DMS153 treated with DMSO at 0.1 percent for 48 hours (cell line): ENCODE measurements at regions not wholly inside any gene's neighbourhood (a gene's known extent, or its start where the extent isn't known, plus 50 kb on each side); places are given as distances from the start of the nearest gene placed in this dataset.

ENCODE experiments used
- DNase-seq: peaks from one replicate; lab custom pipeline; 2025; ENCODE audit not compliant: unreplicated experiment; lab: John Stamatoyannopoulos, UW

GRCh38 chr10:110396284-110396651 is 91.5 kb upstream of the SMNDC1 start:
- DNase-seq = no peak

- DNase-seq = no peak
Observed at GRCh38 chr10:110397856-110398255, 93.1 kb upstream of the SMNDC1 start.

DNA sequence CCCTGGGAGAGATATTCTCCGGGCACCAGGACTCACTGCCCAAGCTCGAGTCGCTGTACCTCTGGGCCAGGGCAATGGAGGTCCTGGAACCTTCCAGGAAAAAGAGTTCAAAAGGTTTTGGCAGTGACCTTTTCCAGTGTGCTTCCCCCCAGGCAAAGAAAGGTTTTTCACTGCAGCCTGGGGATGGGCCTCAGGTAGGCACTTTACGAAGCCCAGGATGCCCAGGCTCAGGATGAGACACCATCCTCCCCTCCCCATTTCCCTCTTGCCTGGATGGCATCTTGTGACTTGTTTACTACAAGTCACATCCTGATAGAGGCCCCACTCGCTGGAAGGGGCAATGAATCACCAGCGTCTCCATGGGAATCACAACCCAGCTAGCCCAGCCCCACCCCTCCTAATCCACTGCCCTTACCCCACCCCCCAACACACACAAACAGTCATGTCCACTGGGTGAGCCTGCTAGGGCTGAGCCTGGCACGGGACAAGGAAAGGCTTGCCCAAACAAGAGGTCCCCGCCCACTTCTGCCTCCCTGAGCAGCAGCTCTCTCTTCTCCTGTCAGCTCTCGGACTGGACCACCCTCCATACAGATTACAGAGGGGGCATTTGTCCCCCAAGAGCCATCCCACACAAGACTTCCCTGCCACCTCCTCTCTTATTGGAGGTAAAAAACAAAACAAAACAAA is 93.8 kb upstream of the SMNDC1 start:
- no peak for DNase-seq

DNA sequence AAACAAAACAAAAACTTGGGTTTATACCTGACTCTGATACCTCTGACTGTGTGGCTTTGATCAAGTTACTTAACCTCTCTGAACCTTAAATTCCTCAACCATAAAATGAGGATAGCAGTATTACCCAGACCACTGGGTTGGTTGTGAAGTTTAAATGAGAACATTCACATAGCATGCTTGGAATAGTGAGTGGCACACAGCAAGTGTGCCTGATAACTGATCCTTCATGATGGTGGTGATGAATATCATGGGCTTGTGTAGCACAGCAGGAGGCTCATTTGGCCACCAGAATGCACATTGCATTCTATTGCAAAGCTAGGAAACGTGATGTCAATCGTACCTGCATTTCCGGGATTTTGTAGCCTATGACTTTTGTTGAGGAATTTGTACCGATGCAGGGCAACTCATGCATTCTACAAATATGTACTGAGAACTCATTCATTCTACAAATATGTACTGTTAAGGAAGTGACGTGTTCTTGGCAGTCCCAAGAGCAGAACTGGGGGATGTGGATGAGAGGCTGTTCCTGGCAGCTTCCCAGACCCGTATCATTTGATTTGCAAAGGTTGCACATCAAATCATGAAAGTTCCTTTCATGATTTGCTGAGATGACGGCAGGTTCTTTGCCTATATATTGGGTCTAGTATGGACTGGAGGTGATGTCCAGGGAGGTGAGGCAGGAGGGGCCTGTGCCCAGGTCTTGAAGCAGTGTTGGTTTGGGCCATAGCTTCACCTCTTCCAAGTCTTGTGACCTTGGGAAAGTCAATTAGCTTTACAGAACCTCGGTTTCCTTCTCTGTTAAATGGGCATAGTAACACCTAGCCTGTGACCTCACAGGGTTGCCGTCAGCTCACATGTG is 94.6 kb upstream of the SMNDC1 start:
- no peak for DNase-seq

DNA sequence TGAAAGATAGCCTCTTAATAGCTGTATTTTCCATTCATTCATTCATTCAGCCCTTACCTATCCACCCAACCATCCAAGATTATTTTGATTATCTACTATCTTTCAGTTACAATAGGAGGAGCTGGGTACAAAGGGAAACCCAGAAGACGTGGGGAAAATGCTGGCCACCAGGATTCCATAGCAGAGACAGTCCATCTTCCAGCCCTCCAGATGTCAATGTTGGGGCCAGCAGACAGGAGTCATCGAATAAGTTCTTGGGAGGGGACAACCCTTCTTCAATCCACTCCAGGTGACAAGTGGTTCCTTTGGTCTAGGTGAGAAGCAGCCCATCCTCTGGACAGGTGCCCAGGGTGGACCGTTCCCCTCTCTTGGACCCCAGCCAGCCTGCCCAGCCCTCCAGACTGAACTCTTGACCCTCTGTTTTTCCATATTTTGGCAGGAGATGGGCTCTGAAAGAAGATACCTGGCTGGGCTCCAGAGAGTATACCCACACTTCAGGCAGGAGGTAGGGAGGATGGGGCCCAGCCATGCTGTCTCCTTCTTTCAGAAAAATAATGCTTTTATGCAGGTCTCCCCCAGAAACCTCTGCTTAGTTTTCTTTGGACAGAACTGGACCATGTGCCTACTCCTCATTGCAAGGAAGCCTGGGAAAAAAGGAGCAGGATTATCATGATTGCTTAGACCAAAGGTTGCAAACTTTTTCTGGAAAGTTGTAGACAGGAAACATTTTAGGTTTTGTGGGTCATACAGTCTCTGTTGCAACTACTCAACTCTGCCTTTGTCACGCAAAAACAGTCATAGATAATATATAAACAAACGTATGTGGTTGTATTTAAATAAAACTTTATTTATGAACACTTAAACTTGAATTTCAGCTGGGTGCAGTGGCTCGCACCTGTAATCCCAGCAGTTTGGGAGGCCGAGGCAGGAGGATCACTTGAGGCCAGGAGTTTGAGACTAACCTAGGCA is 95.5 kb upstream of the SMNDC1 start:
- DNase-seq = no peak

GRCh38 chr10:110401401-110402076 is 96.2 kb upstream of the DUSP5 start:
- no peak for DNase-seq

- DNase-seq = no peak
Observed at GRCh38 chr10:110402077-110402416, 95.7 kb upstream of the DUSP5 start.

- DNase-seq = no peak
Observed at GRCh38 chr10:110403593-110403992, 94.1 kb upstream of the DUSP5 start.

DNA sequence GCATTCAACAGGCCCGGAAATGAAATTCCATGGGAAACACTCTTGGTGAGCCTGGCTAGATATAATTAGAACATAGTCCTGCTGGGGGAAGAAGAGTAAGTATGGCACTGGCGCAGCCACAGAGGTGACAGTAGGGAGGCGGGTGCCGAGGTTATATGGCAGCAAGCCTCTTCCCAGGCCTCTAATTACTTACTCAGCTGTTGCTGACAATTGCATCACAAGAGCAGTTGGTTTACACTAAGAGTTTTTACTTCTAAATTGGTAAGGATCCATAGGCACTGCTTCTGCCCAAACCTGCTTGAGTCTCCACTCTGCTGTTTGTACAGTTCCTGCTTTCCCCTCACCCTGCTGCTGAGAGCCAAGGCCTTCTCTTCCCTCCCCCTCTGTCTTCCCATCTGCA is 93.3 kb upstream of the DUSP5 start:
- DNase-seq = no peak

DNA sequence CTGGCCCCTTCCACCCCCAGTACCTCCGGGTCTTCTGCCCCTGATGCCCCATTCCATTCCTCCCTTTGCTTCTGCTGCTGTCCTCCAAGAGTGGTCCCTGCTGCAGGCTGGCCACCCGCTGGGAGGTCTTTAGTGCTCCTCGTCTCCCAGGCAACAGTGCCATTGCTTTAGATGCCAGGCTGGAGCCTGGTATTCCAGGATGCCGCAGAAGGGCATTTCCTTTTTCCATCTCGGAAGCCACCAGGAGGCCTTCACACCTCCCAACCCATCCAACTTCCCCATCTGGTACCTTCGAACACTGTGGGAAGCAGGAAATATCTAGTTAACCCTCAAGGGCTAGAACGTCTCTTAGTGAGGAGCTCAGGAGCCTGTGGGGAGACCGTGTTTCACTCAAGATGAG is 92.9 kb upstream of the DUSP5 start:
- no peak for DNase-seq

GRCh38 chr10:110405380-110405779 is 92.3 kb upstream of the DUSP5 start:
- no peak for DNase-seq

DNA sequence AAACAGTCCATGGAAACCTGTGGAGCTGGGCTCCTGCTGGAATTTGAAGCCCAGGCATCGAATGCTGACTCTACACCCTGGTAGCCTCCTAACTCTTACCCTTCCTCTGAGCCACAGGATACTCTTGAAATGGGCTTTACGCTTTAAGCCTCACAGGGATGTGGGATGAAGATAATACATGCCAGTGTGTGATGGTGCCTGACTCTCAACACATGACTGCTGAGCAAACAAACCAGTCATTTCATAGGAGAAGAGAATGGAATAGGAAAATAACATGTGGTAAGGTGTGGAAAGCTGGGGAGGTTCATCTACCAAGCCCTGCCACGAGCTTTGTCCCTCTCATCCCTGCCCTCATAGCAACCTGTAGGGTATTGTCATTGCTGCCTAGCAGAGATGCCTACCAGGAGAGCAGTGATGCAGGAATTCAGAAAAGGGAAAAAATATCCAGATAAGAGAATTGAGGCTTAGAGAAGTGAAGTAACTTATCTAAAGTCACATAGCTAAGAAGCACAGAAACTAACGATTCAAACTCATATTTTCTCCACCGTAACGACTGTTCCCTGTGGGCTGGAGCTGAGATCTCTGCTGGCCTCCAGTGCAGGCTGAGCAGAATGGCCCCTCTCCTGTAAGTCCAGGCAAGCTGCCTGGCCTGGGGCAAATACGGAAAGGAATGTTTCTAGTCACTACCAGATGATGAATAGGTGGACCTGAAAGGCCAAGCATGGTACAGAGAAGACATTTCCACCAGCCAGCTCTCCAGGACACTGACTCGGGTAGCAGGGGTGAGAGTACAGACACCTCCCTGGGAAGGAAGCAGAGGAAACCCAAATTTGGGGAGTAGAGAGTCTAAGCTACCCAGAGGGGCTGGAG is 90.2 kb upstream of the DUSP5 start:
- no peak for DNase-seq

- no peak for DNase-seq
Observed at GRCh38 chr10:110408203-110408871, 89.4 kb upstream of the DUSP5 start.

DNA sequence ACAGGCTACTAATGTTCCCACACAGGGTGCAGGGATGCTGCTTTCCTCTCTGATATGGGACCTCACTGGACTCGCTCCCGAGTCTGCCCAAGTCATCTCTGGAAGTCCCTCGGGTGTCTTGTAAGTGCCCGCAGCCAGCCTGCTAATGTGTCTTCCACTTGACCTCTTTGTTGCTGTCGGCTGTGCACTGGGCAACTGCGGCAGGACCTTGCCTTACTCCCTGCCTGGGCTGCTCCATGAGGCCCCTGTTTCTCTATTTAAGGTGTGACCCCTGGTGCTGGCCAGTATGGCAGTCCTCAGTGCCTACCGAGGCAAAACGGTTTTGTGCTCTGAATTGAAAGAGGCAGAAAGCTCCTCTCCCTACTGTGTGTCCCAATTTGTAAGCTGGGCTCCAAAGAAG is 88.8 kb upstream of the DUSP5 start:
- no peak for DNase-seq

DNA sequence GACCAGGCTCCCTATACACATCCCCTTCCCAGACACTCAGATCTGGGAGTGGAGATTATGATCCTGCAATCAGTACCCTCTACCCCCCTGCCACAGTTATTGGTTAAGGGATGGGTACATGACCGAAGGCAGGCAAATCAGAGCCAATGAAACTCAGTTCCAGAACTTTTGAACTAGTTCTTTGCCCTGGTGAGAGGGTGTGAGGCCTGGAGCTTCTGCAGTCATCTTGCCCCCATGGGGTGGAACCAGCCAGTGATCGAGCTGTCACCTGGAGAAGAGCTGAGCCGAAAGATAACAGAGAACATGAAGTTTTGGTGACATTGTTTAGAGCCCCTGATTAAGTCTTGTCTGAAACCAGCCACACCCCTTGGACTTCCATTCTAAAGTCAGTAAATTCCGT is 88.2 kb upstream of the DUSP5 start:
- DNase-seq = no peak

- no peak for DNase-seq
Observed at GRCh38 chr10:110409926-110410325, 87.8 kb upstream of the DUSP5 start.

GRCh38 chr10:110410329-110411046 is 87.2 kb upstream of the DUSP5 start:
- DNase-seq = no peak

DNA sequence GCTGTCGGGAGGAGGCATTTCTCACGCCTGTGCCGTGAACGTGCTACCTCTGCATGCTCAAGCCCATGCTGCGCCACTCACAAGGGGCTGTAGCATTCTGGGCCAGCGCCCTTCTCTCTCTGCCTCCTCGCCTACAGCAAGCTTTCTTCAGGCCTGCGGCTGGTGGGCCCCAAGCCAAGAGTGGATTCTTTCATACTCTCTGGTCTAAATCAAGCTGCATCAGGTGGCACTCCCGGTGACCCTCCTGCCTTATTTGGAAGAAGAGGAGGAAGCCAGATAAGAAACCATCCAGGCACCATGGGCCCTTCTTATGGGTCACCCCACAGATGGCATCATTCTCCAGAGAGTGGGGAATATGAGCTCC is 86.7 kb upstream of the DUSP5 start:
- DNase-seq = no peak
